ENCODE measurements at regions not wholly inside any gene's neighbourhood (a gene's known extent, or its start where the extent isn't known, plus 50 kb on each side); places are given as distances from the start of the nearest gene placed in this dataset.

GRCh38 chr3:178152031-178152806, 384.0 kb upstream of the KCNMB2 start:
- DNase-seq (ENCODE audit: low read depth): no peak
- H3K4me3 ChIP-seq (replicated peaks; ENCODE audit: low read depth, low read length): no peak overlapping the region
- no peak for TF ChIP-seq CTCF (IDR thresholded peaks at IDR 0.05; ENCODE audit: low read length, missing control alignments)

GRCh38 chr3:178152988-178153387, 383.2 kb upstream of the KCNMB2 start:
- TF ChIP-seq CTCF (IDR thresholded peaks at IDR 0.05; ENCODE audit: low read length, missing control alignments): no peak
- no peak overlapping the region for H3K4me3 ChIP-seq (replicated peaks; ENCODE audit: low read depth, low read length)
- no peak for DNase-seq (ENCODE audit: low read depth)

GRCh38 chr3:178155521-178155920, 380.7 kb upstream of the KCNMB2 start:
- no peak overlapping the region for H3K4me3 ChIP-seq (replicated peaks; ENCODE audit: low read depth, low read length)
- no peak for DNase-seq (ENCODE audit: low read depth)
- TF ChIP-seq CTCF (IDR thresholded peaks at IDR 0.05; ENCODE audit: low read length, missing control alignments): no peak

GRCh38 chr3:178156301-178156700, 379.9 kb upstream of the KCNMB2 start:
- DNase-seq (ENCODE audit: low read depth): no peak
- H3K4me3 ChIP-seq (replicated peaks; ENCODE audit: low read depth, low read length): no peak overlapping the region
- TF ChIP-seq CTCF (IDR thresholded peaks at IDR 0.05; ENCODE audit: low read length, missing control alignments): no peak

- H3K4me3 ChIP-seq (replicated peaks; ENCODE audit: low read depth, low read length): no peak overlapping the region
- TF ChIP-seq CTCF (IDR thresholded peaks at IDR 0.05; ENCODE audit: low read length, missing control alignments): no peak
- peak; percentile 49 for DNase-seq (ENCODE audit: low read depth)
These were observed 376.5 kb upstream of the KCNMB2 start for GRCh38 chr3:178159691-178160220.

GRCh38 chr3:178169421-178169820, 366.8 kb upstream of the KCNMB2 start:
- no peak overlapping the region for H3K4me3 ChIP-seq (replicated peaks; ENCODE audit: low read depth, low read length)
- no peak for DNase-seq (ENCODE audit: low read depth)
- no peak for TF ChIP-seq CTCF (IDR thresholded peaks at IDR 0.05; ENCODE audit: low read length, missing control alignments)

Measured in fibroblast of pulmonary artery (primary cell).